Endodermal cell (in vitro differentiated cells): ENCODE measurements at regions not wholly inside any gene's neighbourhood (a gene's known extent, or its start where the extent isn't known, plus 50 kb on each side); places are given as distances from the start of the nearest gene placed in this dataset.

Source experiments
- DNase-seq: peaks from one replicate; pipeline ENCODE4 v3.0.0-alpha.2; 2017
- H3K27ac ChIP-seq: 2 replicates; pipeline ENCODE4 v1.5.1; 2013; ENCODE audit warnings: mild to moderate bottlenecking, low read depth, low read length, moderate library complexity
- H3K27me3 ChIP-seq: 2 replicates; pipeline ENCODE4 v1.6.1; 2013; ENCODE audit warnings: mild to moderate bottlenecking, low read length, moderate library complexity; ENCODE audit not compliant: insufficient read depth, control insufficient read depth, poor library complexity, severe bottlenecking
- H3K36me3 ChIP-seq: 2 replicates; pipeline ENCODE4 v1.7.0; 2013; ENCODE audit warnings: mild to moderate bottlenecking, low read length, moderate library complexity; ENCODE audit not compliant: control insufficient read depth, insufficient read depth
- H3K4me1 ChIP-seq: one replicate; pipeline ENCODE4 v1.7.0; 2013; ENCODE audit warnings: low read length; ENCODE audit not compliant: control insufficient read depth, insufficient read depth
- H3K4me3 ChIP-seq: 2 replicates; pipeline ENCODE4 v1.5.1; 2013; ENCODE audit warnings: mild to moderate bottlenecking, low read length, moderate library complexity
- H3K9ac ChIP-seq: 2 replicates; pipeline ENCODE4 v1.6.1; 2013; ENCODE audit warnings: mild to moderate bottlenecking, low read length, moderate library complexity; ENCODE audit not compliant: poor library complexity, severe bottlenecking; ENCODE audit errors: extremely low read depth
- H3K9me3 ChIP-seq: 2 replicates; pipeline ENCODE4 v1.6.1; 2013; ENCODE audit warnings: mild to moderate bottlenecking, low read length, moderate library complexity; ENCODE audit not compliant: control insufficient read depth
- H3K27ac Mint-ChIP-seq: 2 replicates; pipeline ENCODE4 v1.8.0; 2020; ENCODE audit warnings: mixed read lengths
- H3K27me3 Mint-ChIP-seq: 2 replicates; pipeline ENCODE4 v1.8.0; 2021; ENCODE audit warnings: mild to moderate bottlenecking, mixed read lengths; ENCODE audit not compliant: insufficient read depth
- H3K36me3 Mint-ChIP-seq: 2 replicates; pipeline ENCODE4 v1.8.0; 2020; ENCODE audit warnings: low read depth, mixed read lengths
- H3K4me1 Mint-ChIP-seq: 2 replicates; pipeline ENCODE4 v1.8.0; 2020; ENCODE audit warnings: mixed read lengths
- H3K4me3 Mint-ChIP-seq: 2 replicates; pipeline ENCODE4 v1.8.0; 2020; ENCODE audit warnings: mild to moderate bottlenecking, moderate library complexity, mixed read lengths
- H3K9me3 Mint-ChIP-seq: 2 replicates; pipeline ENCODE4 v1.8.0; 2020; ENCODE audit warnings: mild to moderate bottlenecking, mixed read lengths
- CTCF ChIP-seq: fragments of 200-600 bp; sonication (generic); conservative IDR thresholded peaks from 2 replicates; pipeline ENCODE4 v1.5.0; 2021; ENCODE audit warnings: antibody characterized with exemption, mild to moderate bottlenecking
- WGBS, 2 experiments: methylation state at CpG; one replicate each; pipeline versions ENCODE4 v1.1.5 to v1.1.7; 2013; ENCODE audit warnings: missing lambda C conversion rate in 2 of 2, mixed read lengths in 1 of 2; ENCODE audit not compliant: insufficient coverage in 1 of 2, insufficient read length in 1 of 2; 5-methylcytosine and 5-hydroxymethylcytosine counted together

- Histone ChIP-seq H3K27me3 (no peaks in the 10 kb centered on the region), H3K4me3 (no peak overlapping the region), H3K36me3 (no peaks in the 10 kb centered on the region), H3K27ac (no peak overlapping the region), H3K4me1 (no peaks in the 10 kb centered on the region), H3K9ac (no peak overlapping the region), H3K9me3 (no peaks in the 10 kb centered on the region)
- no peak overlapping the region for H3K27ac Mint-ChIP-seq
- no peak overlapping the region for H3K4me3 Mint-ChIP-seq
- WGBS, 2 experiments: 84 to 100% methylated on average over 2 of the region's 2 CpGs
- H3K36me3 Mint-ChIP-seq: peaks cover 3% of the 10 kb centered on the region
- H3K4me1 Mint-ChIP-seq: no peaks in the 10 kb centered on the region
- peaks cover 6% of the 10 kb centered on the region for H3K9me3 Mint-ChIP-seq
- H3K27me3 Mint-ChIP-seq: peaks cover 4% of the 10 kb centered on the region
- DNase-seq: no peak
- no peak for TF ChIP-seq CTCF
Observed at GRCh38 chr1:83670909-83671565, 327.9 kb downstream of the TTLL7 start.

GRCh38 chr1:83641796-83642443, 357.0 kb downstream of the TTLL7 start:
- H3K36me3 ChIP-seq: no peaks in the 10 kb centered on the region
- no peaks in the 10 kb centered on the region for H3K9me3 ChIP-seq
- no peak overlapping the region for H3K4me3 ChIP-seq
- H3K9ac ChIP-seq: no peak overlapping the region
- no peaks in the 10 kb centered on the region for H3K9me3 Mint-ChIP-seq
- WGBS, 2 experiments: 93 to 100% methylated on average over 1 to 5 of the region's 5 CpGs
- no peak overlapping the region for H3K27ac Mint-ChIP-seq
- H3K27ac ChIP-seq: no peak overlapping the region
- no peak for DNase-seq
- H3K36me3 Mint-ChIP-seq: no peaks in the 10 kb centered on the region
- peaks cover 6% of the 10 kb centered on the region for H3K4me1 ChIP-seq
- peaks cover 10% of the 10 kb centered on the region for H3K4me1 Mint-ChIP-seq
- H3K27me3 ChIP-seq: no peaks in the 10 kb centered on the region
- H3K27me3 Mint-ChIP-seq: peaks cover 3% of the 10 kb centered on the region
- no peak for TF ChIP-seq CTCF
- no peak overlapping the region for H3K4me3 Mint-ChIP-seq

GRCh38 chr1:83641206-83641658, 357.7 kb downstream of the TTLL7 start:
- H3K4me3 ChIP-seq: no peak overlapping the region
- no peaks in the 10 kb centered on the region for H3K27me3 ChIP-seq
- Mint-ChIP-seq H3K4me3 (no peak overlapping the region), H3K27me3 (peaks cover 3% of the 10 kb centered on the region), H3K27ac (no peak overlapping the region), H3K36me3 (no peaks in the 10 kb centered on the region), H3K9me3 (no peaks in the 10 kb centered on the region), H3K4me1 (peaks cover 10% of the 10 kb centered on the region)
- no peaks in the 10 kb centered on the region for H3K36me3 ChIP-seq
- WGBS, 2 experiments: 44 to 56% methylated on average over 1 to 5 of the region's 5 CpGs
- H3K9me3 ChIP-seq: no peaks in the 10 kb centered on the region
- no peak overlapping the region for H3K9ac ChIP-seq
- peak; percentile 50 for DNase-seq
- peaks cover 6% of the 10 kb centered on the region for H3K4me1 ChIP-seq
- TF ChIP-seq CTCF: no peak
- no peak overlapping the region for H3K27ac ChIP-seq
